GM18951 (cell line): ENCODE measurements at regions not wholly inside any gene's neighbourhood (a gene's known extent, or its start where the extent isn't known, plus 50 kb on each side); places are given as distances from the start of the nearest gene placed in this dataset.
"Not testable (repeated sequence)": the region's sequence is repeated elsewhere in the genome, so short reads cannot be mapped to it uniquely, and the experiment has no call there.

Experiments used
- POLR2A ChIP-seq: IDR thresholded peaks from 4 replicates; pipeline ENCODE4 v1.6.1; 2011; ENCODE audit warnings: mild to moderate bottlenecking; ENCODE audit not compliant: insufficient read length, insufficient read depth; ENCODE audit errors: extremely low read depth
- in situ Hi-C: fragments of 300-500 bp; cut with MboI; formaldehyde crosslinking; loops from one replicate; pipeline ENCODE4 v1.12.0; 2022; ENCODE audit warnings: low sequenced_read_pairs, mixed read lengths, inconsistent platforms; ENCODE audit not compliant: unreplicated experiment

- TF ChIP-seq POLR2A: no peak
- in situ Hi-C loops: no loop called here
These were observed 552.9 kb upstream of the LRATD1 start for GRCh38 chr2:14079576-14079975.

GRCh38 chr2:14081521-14081920 lies 551.0 kb upstream of the LRATD1 start:
- no peak for TF ChIP-seq POLR2A
- in situ Hi-C loops: no loop called here

GRCh38 chr2:14082640-14083039 lies 549.9 kb upstream of the LRATD1 start:
- in situ Hi-C loops: no loop called here
- TF ChIP-seq POLR2A: no peak

GRCh38 chr2:14094592-14094991 lies 537.9 kb upstream of the LRATD1 start:
- in situ Hi-C loops: no loop called here
- no peak for TF ChIP-seq POLR2A

- in situ Hi-C loops: not testable (repeated sequence)
These were observed 533.4 kb upstream of the LRATD1 start for GRCh38 chr2:14099101-14099500.

- in situ Hi-C loops: no loop called here
- no peak for TF ChIP-seq POLR2A
These were observed 518.2 kb upstream of the LRATD1 start for GRCh38 chr2:14114275-14114674.

GRCh38 chr2:14120376-14120775 lies 512.1 kb upstream of the LRATD1 start:
- no peak for TF ChIP-seq POLR2A
- in situ Hi-C loops: no loop called here

GRCh38 chr2:14123436-14124103 lies 508.9 kb upstream of the LRATD1 start:
- in situ Hi-C loops: no loop called here
- no peak for TF ChIP-seq POLR2A

- no peak for TF ChIP-seq POLR2A
- in situ Hi-C loops: no loop called here
These were observed 506.8 kb upstream of the LRATD1 start for GRCh38 chr2:14125624-14126293.

GRCh38 chr2:14126846-14127245 lies 505.7 kb upstream of the LRATD1 start:
- no peak for TF ChIP-seq POLR2A
- in situ Hi-C loops: no loop called here

- TF ChIP-seq POLR2A: no peak
- in situ Hi-C loops: no loop called here
These were observed 504.8 kb upstream of the LRATD1 start for GRCh38 chr2:14127765-14128164.

- in situ Hi-C loops: no loop called here
- TF ChIP-seq POLR2A: no peak
These were observed 500.1 kb upstream of the LRATD1 start for GRCh38 chr2:14132386-14132785.

GRCh38 chr2:14134771-14135170 lies 497.7 kb upstream of the LRATD1 start:
- no peak for TF ChIP-seq POLR2A
- in situ Hi-C loops: no loop called here

GRCh38 chr2:14136030-14136429 lies 496.5 kb upstream of the LRATD1 start:
- in situ Hi-C loops: no loop called here

More at GRCh38 chr2:14136030-14136429, 496.5 kb upstream of the LRATD1 start:
- no peak for TF ChIP-seq POLR2A
